ENCODE measurements at regions not wholly inside any gene's neighbourhood (a gene's known extent, or its start where the extent isn't known, plus 50 kb on each side); places are given as distances from the start of the nearest gene placed in this dataset.

GRCh38 chr17:12389421-12389820 is 276.3 kb upstream of the MYOCD start:
- Histone ChIP-seq H3K79me2 (ENCODE audit: low read depth) (no peaks in the 10 kb centered on the region), H3K4me2 (no peak overlapping the region), H3K9me3 (ENCODE audit: low read depth) (no peaks in the 10 kb centered on the region), H4K20me1 (ENCODE audit: low read depth) (no peaks in the 10 kb centered on the region), H3K27ac (no peak overlapping the region), H3K4me3 (no peak overlapping the region), H3F3A (ENCODE audit: low read depth) (no peaks in the 10 kb centered on the region), H3K9ac (no peak overlapping the region), H3K4me1 (no peaks in the 10 kb centered on the region), H2AFZ (replicated peaks) (no peak overlapping the region), H3K27me3 (no peaks in the 10 kb centered on the region), H3K36me3 (no peaks in the 10 kb centered on the region)
- DNase-seq (ENCODE audit: low spot score) = no peak
- H3K27me3 Mint-ChIP-seq (ENCODE audit: insufficient read depth, low read depth) = no peaks in the 10 kb centered on the region
- no peak overlapping the region for H3K27ac Mint-ChIP-seq
- peaks cover 8% of the 10 kb centered on the region for H3K4me1 Mint-ChIP-seq
- no peak overlapping the region for H3K4me3 Mint-ChIP-seq
- no peaks in the 10 kb centered on the region for H3K9me3 Mint-ChIP-seq
- TF ChIP-seq EZH2phosphoT487 (IDR thresholded peaks at IDR 0.05) = no peak
- no peak for TF ChIP-seq CTCF (IDR thresholded peaks at IDR 0.05)
- TF ChIP-seq EZH2 (IDR thresholded peaks at IDR 0.05) = no peak
- no peaks in the 10 kb centered on the region for H3K36me3 Mint-ChIP-seq

GRCh38 chr17:12390631-12391030 is 275.1 kb upstream of the MYOCD start:
- Mint-ChIP-seq H3K27ac (no peak overlapping the region), H3K27me3 (ENCODE audit: insufficient read depth, low read depth) (no peaks in the 10 kb centered on the region), H3K4me3 (no peak overlapping the region), H3K9me3 (no peaks in the 10 kb centered on the region), H3K4me1 (peaks cover 7% of the 10 kb centered on the region), H3K36me3 (no peaks in the 10 kb centered on the region)
- Histone ChIP-seq H3K9ac (no peak overlapping the region), H3F3A (ENCODE audit: low read depth) (no peaks in the 10 kb centered on the region), H2AFZ (replicated peaks) (no peak overlapping the region), H3K4me2 (no peak overlapping the region), H3K36me3 (no peaks in the 10 kb centered on the region), H3K4me3 (no peak overlapping the region), H3K79me2 (ENCODE audit: low read depth) (no peaks in the 10 kb centered on the region), H3K9me3 (ENCODE audit: low read depth) (no peaks in the 10 kb centered on the region), H3K27me3 (no peaks in the 10 kb centered on the region), H3K27ac (no peak overlapping the region), H4K20me1 (ENCODE audit: low read depth) (no peaks in the 10 kb centered on the region), H3K4me1 (no peaks in the 10 kb centered on the region)
- no peak for DNase-seq (ENCODE audit: low spot score)
- no peak for TF ChIP-seq EZH2phosphoT487 (IDR thresholded peaks at IDR 0.05)
- no peak for TF ChIP-seq EZH2 (IDR thresholded peaks at IDR 0.05)
- TF ChIP-seq CTCF (IDR thresholded peaks at IDR 0.05) = no peak

GRCh38 chr17:12391468-12391867 is 274.2 kb upstream of the MYOCD start:
- Histone ChIP-seq H3K4me1 (no peaks in the 10 kb centered on the region), H3K79me2 (ENCODE audit: low read depth) (no peaks in the 10 kb centered on the region), H3F3A (ENCODE audit: low read depth) (no peaks in the 10 kb centered on the region), H3K9ac (no peak overlapping the region), H3K4me3 (no peak overlapping the region), H3K27ac (no peak overlapping the region), H3K27me3 (no peaks in the 10 kb centered on the region), H3K4me2 (no peak overlapping the region), H3K9me3 (ENCODE audit: low read depth) (no peaks in the 10 kb centered on the region), H2AFZ (replicated peaks) (peak overlapping the region; percentile 27), H3K36me3 (no peaks in the 10 kb centered on the region), H4K20me1 (ENCODE audit: low read depth) (no peaks in the 10 kb centered on the region)
- Mint-ChIP-seq H3K27me3 (ENCODE audit: insufficient read depth, low read depth) (no peaks in the 10 kb centered on the region), H3K4me3 (no peak overlapping the region), H3K9me3 (no peaks in the 10 kb centered on the region), H3K27ac (no peak overlapping the region), H3K36me3 (no peaks in the 10 kb centered on the region), H3K4me1 (no peaks in the 10 kb centered on the region)
- DNase-seq (ENCODE audit: low spot score) = no peak
- no peak for TF ChIP-seq EZH2 (IDR thresholded peaks at IDR 0.05)
- TF ChIP-seq CTCF (IDR thresholded peaks at IDR 0.05) = no peak
- no peak for TF ChIP-seq EZH2phosphoT487 (IDR thresholded peaks at IDR 0.05)

Data from neural progenitor cell (in vitro differentiated cells).